Urothelium cell line (cell line): ENCODE measurements at regions not wholly inside any gene's neighbourhood (a gene's known extent, or its start where the extent isn't known, plus 50 kb on each side); places are given as distances from the start of the nearest gene placed in this dataset.
A peak's percentile ranks its signal among the peaks of the same experiment; 100 is the strongest.
"Not testable (repeated sequence)": the region's sequence is repeated elsewhere in the genome, so short reads cannot be mapped to it uniquely, and the experiment has no call there.

Experiments used
- DNase-seq: peaks from one replicate; pipeline ENCODE4 v3.0.0; 2011; ENCODE audit warnings: low spot score, mixed read lengths
- FAIRE-seq: peaks from 2 replicates; lab custom pipeline; 2011; peaks lifted over from hg19 to GRCh38; lab: Jason Lieb, UNC

DNA sequence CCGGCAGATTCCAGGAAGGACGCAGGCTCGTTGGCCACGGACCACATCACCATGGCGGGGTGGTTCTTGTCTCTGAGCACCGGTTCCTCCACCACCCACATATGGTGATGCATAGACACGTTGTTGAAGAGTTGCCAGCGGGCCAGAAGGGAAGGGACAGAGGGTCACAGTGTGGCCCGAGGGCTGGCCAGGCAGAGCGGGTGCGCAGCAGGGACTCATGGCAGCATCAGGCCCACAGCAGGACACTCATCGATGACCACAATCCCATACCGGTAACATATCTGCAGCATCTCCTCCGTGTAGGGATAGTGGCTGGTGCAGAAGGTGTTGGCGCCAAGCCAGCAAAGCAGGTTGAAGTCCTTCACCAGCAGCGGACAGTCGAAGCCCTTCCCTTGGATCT is 469.2 kb upstream of the FAM174A start:
- not testable (repeated sequence) for FAIRE-seq, DNase-seq

DNA sequence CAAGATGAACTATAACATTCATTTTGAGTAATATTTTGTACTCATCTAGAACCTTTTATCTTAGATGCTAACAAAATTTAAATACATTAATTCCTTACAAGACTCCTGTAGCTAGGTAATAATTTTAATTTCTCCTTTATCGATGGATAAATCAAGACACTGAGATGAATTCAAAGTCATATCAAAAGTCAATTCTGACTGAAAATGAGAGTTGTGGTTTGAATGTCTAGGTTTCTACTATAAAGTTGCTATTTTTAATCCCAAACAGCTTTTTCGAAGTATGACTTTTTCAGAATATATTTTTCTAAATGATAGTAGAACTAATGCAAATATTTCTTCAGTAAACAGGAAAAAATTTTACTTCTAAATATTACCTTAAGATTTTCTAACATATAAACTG is 491.7 kb upstream of the FAM174A start:
- DNase-seq: no peak
- no peak for FAIRE-seq

DNA sequence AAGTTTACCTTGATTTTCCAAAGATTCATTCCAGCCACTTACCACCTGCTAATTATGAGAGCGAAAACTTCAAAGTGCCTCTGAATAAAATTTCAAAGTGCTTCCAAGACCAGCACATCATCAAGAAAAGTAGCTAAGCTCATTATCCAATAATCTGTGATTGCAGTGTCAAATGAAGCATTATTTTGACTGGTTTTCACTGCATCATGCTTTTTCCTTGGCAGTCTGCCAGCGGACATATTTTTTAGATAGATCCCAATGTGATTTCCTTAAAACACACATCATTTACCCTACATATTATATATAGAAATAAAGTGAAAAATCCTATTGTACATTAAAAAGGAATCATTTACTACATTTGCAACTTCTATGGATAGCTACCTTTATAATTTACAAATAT is 508.6 kb upstream of the FAM174A start:
- FAIRE-seq (no peak), DNase-seq (no peak)

DNA sequence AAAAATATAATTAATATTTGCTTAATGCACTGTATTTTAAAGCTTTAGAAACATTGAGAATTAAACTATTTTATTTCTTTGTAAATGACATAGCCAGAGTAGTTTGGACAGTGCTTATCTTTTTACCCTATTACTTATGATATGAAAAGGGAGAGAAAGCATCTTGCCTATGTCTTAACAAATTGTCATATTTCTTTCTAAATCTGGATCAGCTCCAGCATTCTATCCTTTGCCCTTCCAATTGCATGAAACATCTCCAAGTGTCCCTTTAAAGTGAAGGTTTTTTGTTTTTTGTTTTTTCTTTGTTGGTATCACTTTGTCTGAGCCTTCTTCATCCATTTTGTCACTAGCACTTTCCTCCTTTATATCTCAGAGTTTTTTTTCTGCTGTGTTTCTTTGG is 511.6 kb upstream of the FAM174A start:
- FAIRE-seq (no peak), DNase-seq (no peak)

DNA sequence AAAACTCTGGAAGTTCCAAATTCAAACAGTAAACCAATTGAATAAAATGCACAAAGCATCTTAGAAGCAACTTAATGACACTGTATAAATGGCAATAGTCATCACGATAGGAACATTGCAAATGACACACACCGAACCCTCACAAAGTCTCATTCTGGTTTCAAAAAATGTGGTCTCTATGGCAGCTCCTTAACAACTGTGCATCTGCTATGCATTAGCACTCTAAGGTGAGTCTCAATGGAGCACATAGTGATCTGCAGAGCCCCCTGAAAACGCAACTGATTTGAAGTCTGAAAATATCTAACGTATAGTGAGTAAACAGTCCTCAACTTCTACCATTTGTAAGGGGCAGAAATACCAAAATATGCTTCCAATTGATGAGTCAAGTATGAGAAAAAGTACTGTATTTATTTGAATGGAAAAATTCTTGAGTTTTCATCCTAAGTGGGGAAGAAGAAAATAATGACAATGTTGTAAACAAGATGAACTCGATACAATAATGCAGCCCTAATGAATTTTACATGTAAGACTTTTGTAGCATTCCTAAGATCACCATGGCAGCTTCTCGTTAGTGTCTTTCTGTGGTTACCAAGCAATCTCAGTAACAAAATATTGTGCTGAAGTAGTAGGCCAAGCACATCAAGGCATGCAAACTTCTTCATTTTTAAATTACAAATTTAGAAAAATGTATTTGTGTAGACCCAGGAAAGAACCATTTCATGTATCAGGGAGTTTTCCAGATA is 517.5 kb upstream of the FAM174A start:
- FAIRE-seq (no peak), DNase-seq (no peak)

DNA sequence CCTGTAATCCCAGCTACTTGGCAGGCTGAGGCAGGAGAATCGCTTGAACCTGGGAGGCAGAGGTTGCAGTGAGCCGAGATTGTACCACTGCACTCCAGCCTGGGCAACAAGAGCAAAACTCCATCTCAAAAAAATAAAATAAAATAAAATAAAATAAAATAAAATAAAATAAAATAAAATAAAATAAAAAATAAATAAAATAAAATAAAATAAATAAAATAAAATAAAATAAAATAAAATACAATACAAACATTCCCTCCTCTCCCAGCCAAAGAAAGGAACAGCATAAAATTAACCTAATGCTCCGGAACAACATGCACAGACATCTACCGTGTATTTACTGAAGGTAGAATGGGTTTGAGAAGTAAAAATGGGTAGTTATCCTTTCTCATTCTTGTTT is 521.9 kb upstream of the FAM174A start:
- not testable (repeated sequence) for FAIRE-seq, DNase-seq

DNA sequence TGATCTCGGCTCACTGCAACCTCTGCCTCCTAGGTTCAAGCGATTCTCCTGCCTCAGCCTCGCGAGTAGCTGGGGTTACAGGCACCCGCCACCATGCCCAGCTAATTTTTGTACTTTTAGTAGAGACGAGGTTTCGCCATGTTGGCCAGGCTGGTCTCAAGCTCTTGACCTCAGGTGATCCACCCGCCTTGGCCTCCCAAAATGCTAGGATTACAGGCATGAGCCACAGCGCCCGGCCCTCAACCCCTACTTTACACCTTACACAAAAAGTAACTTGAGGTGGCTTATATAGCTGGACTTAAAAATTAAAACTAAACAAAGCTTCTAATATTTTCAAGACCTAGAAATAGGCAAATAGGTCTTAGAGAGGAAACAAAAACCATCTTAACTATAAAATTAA is 524.0 kb upstream of the FAM174A start:
- not testable (repeated sequence) for DNase-seq, FAIRE-seq

DNA sequence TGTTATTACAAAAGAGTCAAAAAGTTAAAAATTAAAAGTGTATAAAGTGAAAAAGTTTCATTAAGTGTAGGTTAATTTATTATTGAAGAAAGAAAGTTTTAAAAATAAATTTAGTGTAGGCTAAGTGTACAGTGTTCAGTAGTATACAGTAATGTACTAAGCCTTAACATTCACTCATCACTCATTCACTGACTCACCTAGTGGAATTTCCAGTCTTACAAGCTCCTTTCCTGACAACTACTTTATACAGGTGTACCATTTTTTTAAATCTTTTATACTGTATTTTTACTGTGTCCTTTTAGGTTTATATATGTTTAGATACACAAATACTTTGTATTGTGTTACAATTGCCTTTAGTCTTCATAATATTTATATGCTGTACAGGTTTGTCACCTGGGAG is 530.2 kb upstream of the FAM174A start:
- FAIRE-seq: no peak
- DNase-seq: no peak

DNA sequence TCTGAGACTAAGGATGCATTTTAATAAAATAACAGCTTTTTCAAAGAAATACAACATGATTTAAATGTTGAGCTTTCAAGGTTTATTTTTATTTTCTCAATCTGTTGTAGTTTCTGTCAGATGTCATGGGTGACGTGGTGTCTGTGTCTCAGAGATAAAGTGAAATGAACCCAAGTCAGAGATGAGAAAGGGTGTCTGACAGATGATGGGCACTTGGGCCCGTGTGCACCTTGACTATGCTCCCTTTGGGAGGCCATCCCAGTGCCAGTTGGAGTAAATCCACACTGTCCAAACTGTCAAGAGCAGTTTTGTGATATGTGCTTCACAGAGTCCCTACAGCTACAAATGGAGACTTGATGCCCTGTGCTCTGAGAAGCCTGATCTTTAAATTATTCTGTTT is 536.9 kb upstream of the FAM174A start:
- DNase-seq (no peak), FAIRE-seq (no peak)

DNA sequence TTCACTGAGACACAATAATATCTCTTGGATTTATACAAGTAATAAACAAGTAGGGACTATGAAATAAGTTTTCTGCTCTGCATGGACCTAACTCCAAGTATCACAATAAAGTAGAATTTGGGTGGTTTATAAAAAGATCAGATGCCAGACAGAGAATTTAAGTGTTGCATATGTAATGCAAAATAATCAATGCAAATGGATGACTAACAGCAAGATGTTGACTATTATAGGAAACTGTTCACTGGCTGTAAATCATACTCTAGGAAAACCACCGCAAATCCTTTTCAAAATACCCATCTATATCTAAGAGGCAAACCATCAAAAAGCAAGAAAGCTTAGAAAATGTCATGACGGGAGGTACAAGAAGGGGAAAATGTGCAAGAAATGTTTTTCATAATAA is 539.8 kb upstream of the FAM174A start:
- FAIRE-seq (no peak), DNase-seq (no peak)

DNA sequence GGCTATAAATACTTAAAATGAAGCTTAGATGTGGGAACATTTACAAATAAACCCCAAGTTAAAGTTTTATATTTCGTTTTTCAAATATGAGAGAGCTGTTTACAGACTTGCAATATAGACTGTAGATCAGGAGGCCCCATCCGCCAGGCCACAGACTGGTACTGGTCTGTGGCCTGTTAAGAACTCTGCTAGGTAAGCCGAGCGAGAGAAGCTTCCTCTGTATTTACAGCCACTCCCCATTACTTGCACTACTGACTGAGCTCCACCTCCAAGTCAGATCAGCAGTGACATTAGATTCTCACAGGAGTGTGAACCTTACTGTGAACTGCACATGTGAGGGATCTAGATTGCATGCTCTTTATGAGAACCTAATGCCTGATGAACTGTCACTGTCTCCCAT is 561.4 kb upstream of the FAM174A start:
- DNase-seq (no peak), FAIRE-seq (peak; percentile 92)

DNA sequence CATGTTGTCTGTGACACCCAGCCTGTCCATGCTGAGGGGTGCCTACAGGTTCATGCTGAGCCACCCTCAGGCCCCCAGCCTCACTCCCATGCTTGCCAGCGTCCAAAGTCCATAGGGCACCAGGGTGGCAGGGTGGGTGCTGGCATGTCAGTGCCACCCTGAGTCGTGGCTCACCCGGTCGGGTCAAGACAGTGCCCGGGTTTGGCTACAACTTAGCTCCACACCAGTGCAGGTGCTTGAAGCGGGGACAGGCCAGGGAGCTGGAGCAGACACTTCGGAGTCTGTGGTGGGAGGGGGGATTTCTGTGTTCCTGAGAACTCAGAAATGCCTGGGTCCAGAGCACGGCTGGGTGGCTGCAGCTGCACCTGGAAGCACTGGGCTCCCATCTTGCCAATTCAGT is 579.2 kb upstream of the FAM174A start:
- DNase-seq (no peak), FAIRE-seq (no peak)

DNA sequence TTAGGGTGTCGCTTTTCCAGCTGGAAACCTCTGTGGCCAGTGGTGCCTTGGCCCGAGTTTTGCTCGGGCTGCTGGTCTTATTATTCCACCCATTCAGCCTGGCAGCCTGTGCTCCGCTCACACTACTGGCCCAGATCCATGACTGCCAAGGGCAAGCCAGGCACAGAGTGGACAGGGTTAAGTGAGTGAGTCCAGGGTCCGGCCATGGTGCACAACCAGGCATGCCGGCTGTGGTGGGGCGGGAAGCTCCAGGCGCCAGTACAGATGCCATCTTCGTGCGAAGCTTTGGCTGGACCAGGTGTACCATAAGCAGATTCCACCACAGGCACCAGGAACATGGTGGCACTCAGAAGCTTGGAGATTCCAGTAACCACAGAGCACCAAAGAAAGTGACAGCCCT is 580.2 kb upstream of the FAM174A start:
- no peak for FAIRE-seq
- no peak for DNase-seq

DNA sequence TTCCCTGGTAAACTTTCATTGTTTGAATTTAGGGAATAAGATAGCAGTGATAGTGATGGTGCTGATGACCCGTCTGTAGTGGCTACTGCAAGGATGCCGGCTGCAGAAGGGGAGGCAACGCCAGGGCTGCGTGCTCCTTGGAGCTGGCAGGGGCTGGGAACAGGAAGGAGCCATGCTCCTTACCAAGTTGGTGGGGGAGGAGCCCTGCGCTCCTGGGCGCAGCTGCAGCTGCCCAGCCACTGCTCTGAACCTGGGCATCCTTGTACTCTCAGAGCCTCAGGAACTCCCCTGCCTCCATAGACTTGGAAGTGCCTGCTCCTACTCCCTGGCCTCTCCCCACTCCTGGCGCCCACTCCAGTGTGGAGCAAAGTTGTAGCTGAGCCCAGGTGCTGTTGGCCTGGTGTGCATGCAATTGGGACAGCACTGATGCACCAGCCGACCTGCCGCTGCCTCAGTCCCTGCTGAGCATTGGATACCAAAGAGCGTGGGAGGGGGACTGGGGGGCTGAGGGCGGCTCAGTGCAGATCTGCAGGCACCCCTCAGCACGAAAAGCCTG is 585.1 kb upstream of the FAM174A start:
- no peak for FAIRE-seq
- no peak for DNase-seq

DNA sequence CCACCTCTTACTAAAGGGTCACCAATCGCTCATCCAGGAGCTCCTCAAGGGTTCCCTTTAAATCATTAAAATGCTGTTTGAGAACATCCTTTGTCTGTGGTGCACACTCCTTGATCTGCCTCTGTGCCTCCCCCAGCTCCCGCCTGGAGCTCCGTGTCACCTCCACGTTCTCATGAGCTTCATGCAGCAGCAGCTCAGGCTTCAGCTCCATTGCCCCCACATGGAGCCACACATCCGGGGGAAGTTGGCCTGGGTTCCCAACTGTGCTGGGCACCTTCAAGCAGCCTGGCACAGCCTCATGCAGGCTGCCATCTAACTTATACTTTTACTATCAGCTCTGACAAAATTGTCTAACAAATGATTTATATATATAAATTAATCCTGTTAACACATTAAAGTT is 585.8 kb upstream of the FAM174A start:
- DNase-seq (no peak), FAIRE-seq (no peak)

DNA sequence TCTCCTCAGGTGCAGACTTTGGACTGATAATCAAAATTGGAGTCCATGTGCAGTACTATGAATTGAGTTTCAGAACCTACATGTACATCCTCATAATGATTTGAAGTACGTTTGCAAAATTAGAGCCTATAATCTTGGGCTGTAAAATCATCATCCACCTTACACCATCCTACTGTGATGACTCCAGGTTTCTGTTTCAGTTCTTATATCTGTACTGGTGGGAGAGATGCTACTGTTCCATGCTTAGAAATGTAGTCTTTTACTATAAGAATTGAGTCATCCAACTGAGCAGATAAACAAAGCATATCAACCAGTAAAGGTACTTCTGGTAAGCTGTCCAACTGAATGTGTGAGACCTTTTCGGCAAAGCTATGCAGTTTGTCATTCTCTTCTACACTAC is 586.3 kb upstream of the FAM174A start:
- FAIRE-seq (no peak), DNase-seq (no peak)

DNA sequence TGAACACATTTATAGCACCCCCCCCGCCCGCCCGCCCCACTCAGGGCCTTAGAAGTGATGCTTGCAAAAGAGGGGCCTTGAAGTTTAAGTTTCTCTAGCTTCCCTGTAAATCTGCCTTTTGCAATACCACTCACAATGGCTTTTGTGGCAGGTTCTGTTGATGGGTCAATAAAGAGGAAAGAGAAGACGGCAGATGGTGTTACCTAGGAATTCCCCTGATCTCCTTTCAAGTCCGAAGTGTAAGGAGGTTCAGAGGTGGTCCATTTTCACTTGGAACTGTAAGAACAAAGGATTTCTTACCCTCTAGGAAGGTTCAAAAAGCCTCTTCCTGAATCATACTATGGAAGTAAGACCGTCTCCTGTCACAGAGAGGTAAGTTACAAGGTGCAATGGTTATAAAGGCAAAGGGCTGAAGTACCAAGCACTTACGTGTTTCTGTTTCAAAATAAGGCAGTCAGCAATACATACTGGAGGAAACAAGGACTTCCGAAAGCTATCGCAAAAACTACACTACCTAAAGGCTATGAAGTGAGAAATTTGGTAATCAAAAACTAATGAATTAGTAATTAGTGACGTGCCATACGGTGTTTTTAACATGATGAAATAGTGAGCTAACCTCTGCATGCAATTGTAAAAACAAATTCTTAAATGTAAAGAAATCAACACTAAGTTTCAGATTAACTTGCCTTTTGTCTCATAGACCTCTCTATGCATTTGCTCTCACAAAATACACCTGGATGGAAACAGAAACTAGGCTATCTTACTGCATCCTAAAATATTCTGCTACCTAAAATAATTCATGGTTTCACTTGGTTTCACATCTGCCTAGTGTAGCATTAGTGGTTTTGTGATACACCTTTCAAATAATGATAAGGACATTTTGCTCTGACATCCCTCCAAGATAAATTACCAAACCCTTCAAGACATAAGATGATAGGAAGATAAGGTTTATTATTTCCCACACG is 589.4 kb upstream of the FAM174A start:
- DNase-seq (no peak), FAIRE-seq (no peak)

DNA sequence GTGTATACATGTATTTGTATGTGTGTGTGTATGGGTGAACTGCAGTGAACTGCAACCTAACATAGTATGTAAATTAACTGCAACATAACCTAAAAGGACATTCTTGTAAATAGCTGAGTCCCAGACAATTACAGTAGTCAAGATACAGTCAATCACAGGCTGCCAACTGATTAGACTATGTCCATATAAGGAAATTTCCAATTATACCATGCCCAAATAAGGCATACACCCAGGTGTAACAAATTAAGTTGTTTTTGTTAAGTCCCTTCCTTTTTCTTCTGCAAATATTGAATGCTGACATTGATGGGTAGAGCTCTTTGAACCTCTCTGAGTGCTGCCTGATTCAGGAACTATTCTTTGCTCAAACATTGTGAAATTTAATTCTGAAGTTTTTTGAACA is 594.6 kb upstream of the FAM174A start:
- DNase-seq: no peak
- FAIRE-seq: no peak

DNA sequence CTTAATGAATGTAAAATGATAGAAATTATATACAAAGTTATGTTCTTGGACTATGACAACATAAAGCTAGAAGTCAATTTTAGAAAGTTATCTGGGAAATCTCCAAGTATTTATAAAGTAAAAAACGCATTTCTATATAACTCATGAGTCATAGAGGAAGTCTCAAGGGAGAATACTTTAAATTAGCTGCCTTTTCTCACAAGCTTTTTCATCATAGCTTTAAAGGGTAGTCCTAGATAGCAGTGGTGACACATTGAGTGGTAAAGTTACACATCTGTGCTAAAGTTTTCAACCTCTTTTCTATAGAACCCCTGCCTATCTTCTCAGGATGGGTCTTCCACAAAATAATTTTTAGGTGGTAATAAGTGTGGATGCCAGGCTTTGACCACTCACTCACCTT is 598.3 kb upstream of the FAM174A start:
- FAIRE-seq (no peak), DNase-seq (no peak)

DNA sequence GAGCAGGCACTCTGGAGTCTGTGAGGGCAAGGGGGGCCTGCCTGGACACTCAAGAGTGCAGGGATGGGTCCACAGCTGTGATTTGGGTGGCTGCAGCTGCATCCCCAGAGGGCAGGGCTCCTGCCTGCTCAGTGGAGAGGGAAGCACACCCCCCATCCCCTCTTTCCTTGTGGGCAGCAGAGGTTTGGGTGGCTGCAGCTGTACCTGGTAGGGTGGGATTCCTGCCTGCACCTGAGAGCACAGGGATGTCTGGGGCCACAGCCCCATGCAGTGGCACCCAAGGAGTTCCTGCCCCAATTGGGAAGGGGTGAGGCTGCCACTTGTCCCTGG is 605.4 kb upstream of the FAM174A start:
- FAIRE-seq (no peak), DNase-seq (no peak)

DNA sequence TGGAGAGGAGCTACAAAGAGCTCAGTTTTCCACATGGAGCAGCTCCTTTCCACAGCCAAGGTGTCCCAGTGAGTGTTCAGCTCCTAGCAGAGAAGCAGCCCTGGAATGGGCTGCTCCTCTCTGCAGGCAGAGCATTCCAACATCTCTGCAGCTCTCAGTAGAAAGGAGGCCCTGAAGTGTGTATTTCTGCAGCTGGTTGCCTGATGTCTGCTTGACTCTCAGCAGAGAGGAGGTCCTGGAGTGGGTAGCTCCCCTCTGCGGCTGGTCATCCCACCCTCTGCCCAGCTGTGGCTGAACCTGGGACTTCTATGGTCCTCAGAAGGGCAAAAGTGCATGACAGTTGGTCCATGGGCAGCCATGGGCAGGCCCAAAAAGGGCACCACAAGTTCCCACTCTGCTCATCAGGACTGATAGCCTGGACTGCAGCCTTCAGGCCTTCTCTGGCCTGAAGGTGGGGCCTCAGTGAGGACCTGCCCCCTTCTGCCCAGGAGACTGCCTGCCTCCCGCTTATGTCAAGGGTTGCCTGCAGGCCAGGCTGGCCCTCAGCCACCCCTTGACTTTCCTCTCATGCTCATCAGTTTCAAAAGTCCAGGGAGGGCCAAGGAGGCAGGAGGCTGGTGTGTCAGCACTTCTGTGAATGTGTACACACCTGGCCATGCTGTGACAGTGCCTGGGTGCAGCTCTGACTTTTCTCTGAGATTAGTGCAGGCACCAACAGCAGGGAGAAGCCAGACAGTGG is 605.9 kb upstream of the FAM174A start:
- no peak for FAIRE-seq
- no peak for DNase-seq
